GM23248 (cell line): ENCODE measurements at regions not wholly inside any gene's neighbourhood (a gene's known extent, or its start where the extent isn't known, plus 50 kb on each side); places are given as distances from the start of the nearest gene placed in this dataset.

ENCODE experiments used
- DNase-seq: peaks from one replicate; pipeline ENCODE4 v3.0.0-alpha.2; 2015
- H2AFZ ChIP-seq: fragments of 200-600 bp; sonication (generic); 2 replicates; pipeline ENCODE4 v1.6.1; 2016; ENCODE audit warnings: antibody characterized with exemption
- H3F3A ChIP-seq: fragments of 200-600 bp; sonication (generic); 2 replicates; pipeline ENCODE4 v1.6.1; 2016; ENCODE audit warnings: mild to moderate bottlenecking, antibody characterized with exemption, mixed run types; ENCODE audit not compliant: insufficient read depth
- H3K27ac ChIP-seq: fragments of 200-600 bp; sonication (generic); 2 replicates; pipeline ENCODE4 v1.5.1; 2016; ENCODE audit warnings: mild to moderate bottlenecking
- H3K27me3 ChIP-seq: fragments of 200-600 bp; sonication (generic); replicated peaks from 2 replicates; pipeline ENCODE4 v1.6.1; 2016; ENCODE audit warnings: mild to moderate bottlenecking; ENCODE audit not compliant: insufficient read depth
- H3K36me3 ChIP-seq: fragments of 200-600 bp; sonication (generic); 2 replicates; pipeline ENCODE4 v1.6.1; 2016; ENCODE audit warnings: low read depth, mild to moderate bottlenecking
- H3K4me1 ChIP-seq: fragments of 200-600 bp; sonication (generic); 2 replicates; pipeline ENCODE4 v1.6.1; 2016; ENCODE audit warnings: mild to moderate bottlenecking; ENCODE audit not compliant: insufficient read depth
- H3K4me2 ChIP-seq: fragments of 200-600 bp; sonication (generic); one replicate; pipeline ENCODE4 v1.6.1; 2016; ENCODE audit warnings: mild to moderate bottlenecking; ENCODE audit not compliant: unreplicated experiment
- H3K4me3 ChIP-seq: fragments of 200-600 bp; sonication (generic); 2 replicates; pipeline ENCODE4 v1.5.1; 2016; ENCODE audit warnings: mild to moderate bottlenecking
- H3K79me2 ChIP-seq: fragments of 200-600 bp; sonication (generic); 2 replicates; pipeline ENCODE4 v1.6.1; 2016; ENCODE audit warnings: mild to moderate bottlenecking; ENCODE audit not compliant: insufficient read depth
- H3K9ac ChIP-seq: fragments of 200-600 bp; sonication (generic); 2 replicates; pipeline ENCODE4 v1.6.1; 2016; ENCODE audit warnings: mild to moderate bottlenecking
- H3K9me2 ChIP-seq: fragments of 200-600 bp; sonication (generic); 2 replicates; pipeline ENCODE4 v1.6.1; 2016; ENCODE audit warnings: mixed run types, mild to moderate bottlenecking, moderate library complexity; ENCODE audit not compliant: insufficient read depth
- H3K9me3 ChIP-seq: fragments of 200-600 bp; sonication (generic); one replicate; pipeline ENCODE4 v1.6.1; 2017; ENCODE audit warnings: low read depth
- H4K20me1 ChIP-seq: fragments of 200-600 bp; sonication (generic); 2 replicates; pipeline ENCODE4 v1.6.0; 2016; ENCODE audit not compliant: insufficient read depth
- EZH2 ChIP-seq: fragments of 200-600 bp; sonication (generic); IDR thresholded peaks from 2 replicates; pipeline ENCODE4 v1.6.1; 2018; ENCODE audit warnings: antibody characterized with exemption, mild to moderate bottlenecking; ENCODE audit not compliant: insufficient read depth, poor library complexity, severe bottlenecking
- EZH2phosphoT487 ChIP-seq: fragments of 200-600 bp; sonication (generic); IDR thresholded peaks from 2 replicates; pipeline ENCODE4 v1.6.1; 2018; ENCODE audit warnings: antibody characterized with exemption, moderate library complexity, mild to moderate bottlenecking, low read depth; ENCODE audit not compliant: insufficient read depth
- WGBS, 2 experiments: methylation state at CpG; one replicate each; pipeline ENCODE4 v1.1.6; 2015 to 2017; ENCODE audit warnings: low lambda C conversion rate in 2 of 2, low coverage in 1 of 2; ENCODE audit errors: missing lambda C conversion rate in 2 of 2; 5-methylcytosine and 5-hydroxymethylcytosine counted together
- in situ Hi-C: fragments of 300-500 bp; cut with MboI; formaldehyde crosslinking; loops from 2 replicates; pipeline ENCODE4 v1.15.0; 2020

DNA sequence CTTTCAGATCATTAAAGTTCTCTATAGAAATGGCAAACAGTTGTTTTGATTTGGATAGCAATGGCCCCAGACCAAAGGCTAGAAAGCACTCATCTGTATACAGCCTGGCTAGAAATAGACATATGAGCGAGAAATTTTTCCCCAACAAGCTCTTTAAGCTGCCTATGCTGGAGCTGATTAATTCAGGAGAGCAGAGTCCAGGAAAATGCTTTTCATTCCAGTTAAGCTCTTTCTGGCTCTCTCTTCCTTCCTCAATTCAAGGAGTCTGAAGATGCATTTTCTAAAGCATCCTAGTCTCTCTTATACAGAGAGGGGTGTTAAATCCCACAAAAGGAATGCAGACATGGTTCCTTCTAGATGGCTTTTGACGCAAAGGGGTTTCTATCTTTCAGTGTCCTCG, 141.7 kb upstream of the RAI2 start:
- no peak overlapping the region for H3K4me3 ChIP-seq
- H2AFZ ChIP-seq, result no peak overlapping the region
- no peaks in the 10 kb centered on the region for H3K9me3 ChIP-seq
- H3K27me3 ChIP-seq, result no peaks in the 10 kb centered on the region
- DNase-seq, result no peak
- no peak for TF ChIP-seq EZH2phosphoT487
- no peak for TF ChIP-seq EZH2
- no peaks in the 10 kb centered on the region for H4K20me1 ChIP-seq
- no peaks in the 10 kb centered on the region for H3K79me2 ChIP-seq
- H3K4me1 ChIP-seq, result no peaks in the 10 kb centered on the region
- H3K4me2 ChIP-seq, result no peak overlapping the region
- no peaks in the 10 kb centered on the region for H3F3A ChIP-seq
- no peaks in the 10 kb centered on the region for H3K9me2 ChIP-seq
- no peaks in the 10 kb centered on the region for H3K36me3 ChIP-seq
- no peak overlapping the region for H3K27ac ChIP-seq
- H3K9ac ChIP-seq, result no peak overlapping the region
- in situ Hi-C loops, result no loop called here
- 41 to 43% methylated on average over 3 of the region's 3 CpGs for WGBS, 2 experiments

DNA sequence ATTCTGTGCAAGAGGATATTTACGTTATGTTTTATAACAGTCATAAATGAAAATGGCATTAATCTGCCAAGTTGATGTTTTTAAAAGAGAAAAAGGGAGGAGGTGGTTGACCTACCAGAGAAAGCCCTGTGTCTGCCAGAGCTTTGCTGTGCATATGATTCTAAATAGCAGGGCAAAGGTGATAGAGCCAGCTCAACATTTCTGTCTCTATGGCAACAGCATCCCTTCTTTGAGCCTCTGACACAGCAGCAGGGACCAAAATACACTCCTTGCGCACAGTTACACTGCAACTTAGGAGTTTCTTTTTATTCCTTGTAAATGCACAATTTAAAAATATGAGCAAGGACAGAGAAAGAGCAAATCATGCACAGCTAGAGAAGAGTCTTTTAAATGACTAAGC, 133.3 kb upstream of the RAI2 start:
- WGBS, 2 experiments, result 48 to 50% methylated on average over 2 of the region's 2 CpGs
- no peak overlapping the region for H3K4me3 ChIP-seq
- no peaks in the 10 kb centered on the region for H3K9me3 ChIP-seq
- H3K27me3 ChIP-seq, result no peaks in the 10 kb centered on the region
- no peaks in the 10 kb centered on the region for H3K79me2 ChIP-seq
- in situ Hi-C loops, result no loop called here
- H2AFZ ChIP-seq, result no peak overlapping the region
- no peak for DNase-seq
- H3F3A ChIP-seq, result no peaks in the 10 kb centered on the region
- no peak overlapping the region for H3K9ac ChIP-seq
- no peaks in the 10 kb centered on the region for H3K4me1 ChIP-seq
- H3K36me3 ChIP-seq, result no peaks in the 10 kb centered on the region
- H4K20me1 ChIP-seq, result no peaks in the 10 kb centered on the region
- no peak overlapping the region for H3K27ac ChIP-seq
- H3K4me2 ChIP-seq, result no peak overlapping the region
- no peaks in the 10 kb centered on the region for H3K9me2 ChIP-seq
- no peak for TF ChIP-seq EZH2phosphoT487
- no peak for TF ChIP-seq EZH2

DNA sequence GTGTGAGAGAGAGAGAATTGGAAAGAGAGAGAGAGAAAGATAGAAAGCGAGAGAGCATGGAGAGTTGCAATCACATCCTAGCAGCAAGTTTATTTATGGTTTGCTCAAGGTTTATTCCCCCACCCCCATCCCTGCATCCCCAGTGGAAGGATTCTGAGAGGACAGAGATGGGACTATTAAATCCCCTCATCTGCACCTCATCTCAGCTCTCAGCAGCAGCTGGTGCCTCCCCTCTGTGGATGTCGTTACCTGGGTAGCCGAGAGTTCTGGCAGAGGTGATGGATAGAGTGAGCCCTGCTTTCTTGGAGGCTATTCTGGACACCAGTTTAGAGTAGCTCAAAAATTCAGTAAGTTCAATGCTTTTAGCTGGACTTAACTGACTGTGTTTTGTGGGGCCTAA, 132.0 kb upstream of the RAI2 start:
- H3K9me2 ChIP-seq, result no peaks in the 10 kb centered on the region
- H3K27ac ChIP-seq, result no peak overlapping the region
- no peaks in the 10 kb centered on the region for H3K36me3 ChIP-seq
- H3K9ac ChIP-seq, result no peak overlapping the region
- in situ Hi-C loops, result no loop called here
- H3K27me3 ChIP-seq, result no peaks in the 10 kb centered on the region
- no peaks in the 10 kb centered on the region for H3F3A ChIP-seq
- no peak overlapping the region for H2AFZ ChIP-seq
- H3K4me2 ChIP-seq, result no peak overlapping the region
- no peak overlapping the region for H3K4me3 ChIP-seq
- WGBS, 2 experiments, result 56 to 71% methylated on average over 3 of the region's 3 CpGs
- no peaks in the 10 kb centered on the region for H4K20me1 ChIP-seq
- DNase-seq, result no peak
- no peaks in the 10 kb centered on the region for H3K79me2 ChIP-seq
- H3K4me1 ChIP-seq, result no peaks in the 10 kb centered on the region
- TF ChIP-seq EZH2 (no peak), EZH2phosphoT487 (no peak)
- no peaks in the 10 kb centered on the region for H3K9me3 ChIP-seq

DNA sequence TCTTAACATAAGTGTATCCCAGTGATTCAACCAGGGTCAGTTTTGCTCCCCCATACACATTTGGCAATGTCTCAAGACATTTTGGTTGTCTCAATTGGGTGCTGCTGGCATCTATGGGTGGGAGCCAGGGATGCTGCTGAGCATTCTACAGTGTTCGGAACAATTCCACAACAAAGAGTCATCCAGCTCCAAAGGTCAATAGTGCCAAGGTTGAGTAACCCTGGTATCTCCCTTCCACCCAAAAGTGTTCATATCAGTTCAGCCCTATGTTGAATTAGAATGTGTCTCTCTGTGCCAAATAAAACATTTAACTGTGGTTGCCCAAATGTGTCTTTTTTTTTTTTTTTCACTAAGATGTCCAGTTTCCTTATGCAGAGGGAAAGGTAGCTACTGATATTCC, 129.4 kb upstream of the RAI2 start:
- Histone ChIP-seq H3K27me3 (no peaks in the 10 kb centered on the region), H3K79me2 (no peaks in the 10 kb centered on the region), H3K9me2 (no peaks in the 10 kb centered on the region), H3K4me3 (no peak overlapping the region), H2AFZ (no peak overlapping the region), H4K20me1 (no peaks in the 10 kb centered on the region), H3K4me1 (no peaks in the 10 kb centered on the region), H3K27ac (no peak overlapping the region), H3K4me2 (no peak overlapping the region), H3K9me3 (no peaks in the 10 kb centered on the region), H3K9ac (no peak overlapping the region), H3K36me3 (no peaks in the 10 kb centered on the region), H3F3A (no peaks in the 10 kb centered on the region)
- in situ Hi-C loops, result no loop called here
- no peak for TF ChIP-seq EZH2
- TF ChIP-seq EZH2phosphoT487, result no peak
- 50 to 82% methylated on average over 1 of the region's 1 CpG for WGBS, 2 experiments
- no peak for DNase-seq

DNA sequence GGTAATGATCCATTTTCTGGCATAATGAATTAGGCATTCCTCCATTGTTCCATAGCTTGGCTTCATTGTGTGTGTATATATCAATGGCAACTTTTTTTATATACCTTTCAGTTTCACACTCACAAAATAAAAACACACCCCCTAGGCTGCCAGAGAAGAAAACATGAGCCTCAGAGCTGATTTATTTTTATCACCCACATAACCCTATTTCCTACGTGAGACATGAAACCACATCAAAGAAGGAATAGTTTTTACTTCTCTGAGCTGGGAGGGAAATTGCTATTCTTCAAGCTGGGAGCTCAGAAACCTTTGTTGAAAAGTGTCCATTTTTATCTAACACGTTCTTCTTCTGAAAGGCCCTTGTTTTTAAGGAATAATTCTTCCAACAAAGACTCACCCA, 126.7 kb upstream of the RAI2 start:
- H3K4me1 ChIP-seq, result no peaks in the 10 kb centered on the region
- no peaks in the 10 kb centered on the region for H3K9me2 ChIP-seq
- no peak overlapping the region for H2AFZ ChIP-seq
- H3K9ac ChIP-seq, result no peak overlapping the region
- H3K36me3 ChIP-seq, result no peaks in the 10 kb centered on the region
- WGBS, 2 experiments, result 6 to 23% methylated on average over 2 of the region's 2 CpGs
- H3K4me3 ChIP-seq, result no peak overlapping the region
- TF ChIP-seq EZH2phosphoT487 (no peak), EZH2 (no peak)
- H3K27ac ChIP-seq, result no peak overlapping the region
- H4K20me1 ChIP-seq, result no peaks in the 10 kb centered on the region
- H3K27me3 ChIP-seq, result no peaks in the 10 kb centered on the region
- H3K79me2 ChIP-seq, result no peaks in the 10 kb centered on the region
- no peak for DNase-seq
- H3F3A ChIP-seq, result no peaks in the 10 kb centered on the region
- no peaks in the 10 kb centered on the region for H3K9me3 ChIP-seq
- no peak overlapping the region for H3K4me2 ChIP-seq
- in situ Hi-C loops, result no loop called here
